Thoracic aorta (tissue), 2 donors: ENCODE measurements at regions not wholly inside any gene's neighbourhood (a gene's known extent, or its start where the extent isn't known, plus 50 kb on each side); places are given as distances from the start of the nearest gene placed in this dataset.
"Not testable (repeated sequence)": the region's sequence is repeated elsewhere in the genome, so short reads cannot be mapped to it uniquely, and the experiment has no call there.

ENCODE experiments used
- ATAC-seq: fragments of 150-250 bp; one replicate; pipeline ENCODE4 v1.8.0; 2017; ENCODE audit warnings: low read depth; ENCODE audit not compliant: insufficient number of reproducible peaks, low FRiP score
- DNase-seq: peaks from one replicate; pipeline ENCODE4 v3.0.0-alpha.2; 2020; ENCODE audit warnings: low spot score
- H3K27ac ChIP-seq, 2 donors: fragments of 200-600 bp; sonication (generic); 1 replicate in 1 of 2; 2 replicates in 1 of 2; pipeline ENCODE4 v1.5.1; 2016; ENCODE audit warnings: mild to moderate bottlenecking in 2 of 2, moderate library complexity in 2 of 2
- H3K27me3 ChIP-seq: fragments of 200-600 bp; sonication (generic); replicated peaks from 2 replicates; pipeline ENCODE4 v1.6.0; 2016; ENCODE audit warnings: mild to moderate bottlenecking; ENCODE audit not compliant: insufficient read depth
- H3K36me3 ChIP-seq: fragments of 200-600 bp; sonication (generic); one replicate; pipeline ENCODE4 v1.5.1; 2016
- H3K4me1 ChIP-seq, 2 donors: fragments of 200-600 bp; sonication (generic); 1 replicate in 1 of 2; 2 replicates in 1 of 2; pipeline versions ENCODE4 v1.5.1 to v1.6.0; 2016; ENCODE audit warnings: low read depth in 2 of 2, mild to moderate bottlenecking in 1 of 2; ENCODE audit not compliant: control insufficient read depth in 1 of 2
- H3K4me3 ChIP-seq: fragments of 200-600 bp; sonication (generic); 2 replicates; pipeline ENCODE4 v1.5.1; 2016; ENCODE audit warnings: mild to moderate bottlenecking
- H3K9me3 ChIP-seq: fragments of 200-600 bp; sonication (generic); 2 replicates; pipeline ENCODE4 v1.5.1; 2016
- CTCF ChIP-seq: fragments of 200-600 bp; sonication (generic); IDR thresholded peaks from one replicate; pipeline ENCODE4 v1.5.1; 2019; ENCODE audit warnings: antibody characterized with exemption

- Histone ChIP-seq H3K4me3 (no peak overlapping the region), H3K36me3 (no peaks in the 10 kb centered on the region), H3K27ac (no peak overlapping the region), H3K27me3 (no peaks in the 10 kb centered on the region), H3K4me1 (no peaks in the 10 kb centered on the region), H3K9me3 (no peaks in the 10 kb centered on the region)
- no peak for ATAC-seq
- no peak for DNase-seq
- no peak for TF ChIP-seq CTCF
These were observed 487.6 kb upstream of the IL12A start for GRCh38 chr3:159501029-159501428.

GRCh38 chr3:159502986-159503385 is 485.6 kb upstream of the IL12A start:
- ATAC-seq (no peak), DNase-seq (no peak)
- no peaks in the 10 kb centered on the region for H3K27me3 ChIP-seq
- no peaks in the 10 kb centered on the region for H3K4me1 ChIP-seq
- H3K27ac ChIP-seq: no peak overlapping the region
- no peaks in the 10 kb centered on the region for H3K9me3 ChIP-seq
- no peaks in the 10 kb centered on the region for H3K36me3 ChIP-seq
- TF ChIP-seq CTCF: no peak
- no peak overlapping the region for H3K4me3 ChIP-seq

GRCh38 chr3:159510988-159511387 is 477.6 kb upstream of the IL12A start:
- not testable (repeated sequence) for H3K27ac ChIP-seq, H3K4me1 ChIP-seq, H3K36me3 ChIP-seq, ATAC-seq, H3K4me3 ChIP-seq, H3K9me3 ChIP-seq, DNase-seq, H3K27me3 ChIP-seq

- DNase-seq (no peak), ATAC-seq (no peak)
- Histone ChIP-seq H3K27ac (no peak overlapping the region), H3K4me1 (no peaks in the 10 kb centered on the region), H3K27me3 (no peaks in the 10 kb centered on the region), H3K36me3 (no peaks in the 10 kb centered on the region), H3K9me3 (no peaks in the 10 kb centered on the region), H3K4me3 (no peak overlapping the region)
- no peak for TF ChIP-seq CTCF
These were observed 475.2 kb upstream of the IL12A start for GRCh38 chr3:159513444-159513843.

- Histone ChIP-seq H3K4me1 (no peaks in the 10 kb centered on the region), H3K9me3 (no peaks in the 10 kb centered on the region), H3K36me3 (no peaks in the 10 kb centered on the region), H3K27me3 (no peaks in the 10 kb centered on the region), H3K4me3 (no peak overlapping the region), H3K27ac (no peak overlapping the region)
- DNase-seq (no peak), ATAC-seq (no peak)
- no peak for TF ChIP-seq CTCF
These were observed 474.7 kb upstream of the IL12A start for GRCh38 chr3:159513867-159514380.

GRCh38 chr3:159517105-159517504 is 471.5 kb upstream of the IL12A start:
- TF ChIP-seq CTCF: no peak
- Histone ChIP-seq H3K36me3 (no peaks in the 10 kb centered on the region), H3K9me3 (no peaks in the 10 kb centered on the region), H3K27ac (no peak overlapping the region), H3K27me3 (no peaks in the 10 kb centered on the region), H3K4me1 (no peaks in the 10 kb centered on the region), H3K4me3 (no peak overlapping the region)
- ATAC-seq (no peak), DNase-seq (no peak)
